MM.1S (cell line): ENCODE measurements at regions not wholly inside any gene's neighbourhood (a gene's known extent, or its start where the extent isn't known, plus 50 kb on each side); places are given as distances from the start of the nearest gene placed in this dataset.

Experiments used
- DNase-seq: peaks from one replicate; pipeline ENCODE4 v3.0.0-alpha.2; 2015
- H2AFZ ChIP-seq: fragments of 300-600 bp; sonication (generic); 2 replicates; pipeline ENCODE4 v1.6.0; 2016; ENCODE audit warnings: antibody characterized with exemption, low read length
- H3F3A ChIP-seq: fragments of 300-600 bp; sonication (generic); 2 replicates; pipeline ENCODE4 v1.6.1; 2016; ENCODE audit warnings: mild to moderate bottlenecking, antibody characterized with exemption, low read length, moderate library complexity, mixed read lengths; ENCODE audit not compliant: insufficient read depth
- H3K27ac ChIP-seq: fragments of 300-600 bp; sonication (generic); 2 replicates; pipeline ENCODE4 v1.5.1; 2016; ENCODE audit warnings: mild to moderate bottlenecking, low read length
- H3K27me3 ChIP-seq: fragments of 300-600 bp; sonication (generic); replicated peaks from 2 replicates; pipeline ENCODE4 v1.6.0; 2016; ENCODE audit warnings: low read length; ENCODE audit not compliant: insufficient read depth
- H3K36me3 ChIP-seq: fragments of 300-600 bp; sonication (generic); replicated peaks from 2 replicates; pipeline ENCODE4 v1.6.1; 2016; ENCODE audit warnings: mild to moderate bottlenecking, low read length, mixed read lengths; ENCODE audit not compliant: insufficient read depth
- H3K4me1 ChIP-seq: fragments of 300-600 bp; sonication (generic); 2 replicates; pipeline ENCODE4 v1.6.1; 2016; ENCODE audit warnings: low read length, mixed read lengths
- H3K4me2 ChIP-seq: fragments of 300-600 bp; sonication (generic); 2 replicates; pipeline ENCODE4 v1.6.0; 2016; ENCODE audit warnings: low read depth, low read length
- H3K4me3 ChIP-seq: fragments of 300-600 bp; sonication (generic); 2 replicates; pipeline ENCODE4 v1.5.1; 2016; ENCODE audit warnings: low read length, mixed read lengths
- H3K79me2 ChIP-seq: fragments of 300-600 bp; sonication (generic); 2 replicates; pipeline ENCODE4 v1.6.1; 2016; ENCODE audit warnings: mixed run types, low read length, mixed read lengths
- H3K9ac ChIP-seq: fragments of 300-600 bp; sonication (generic); 2 replicates; pipeline ENCODE4 v1.6.1; 2016; ENCODE audit warnings: low read length, mixed read lengths
- H3K9me2 ChIP-seq: fragments of 300-600 bp; sonication (generic); replicated peaks from 2 replicates; pipeline ENCODE4 v1.6.1; 2016; ENCODE audit warnings: mild to moderate bottlenecking, low read length, mixed read lengths; ENCODE audit not compliant: insufficient read depth
- H3K9me3 ChIP-seq: fragments of 300-600 bp; sonication (generic); replicated peaks from 2 replicates; pipeline ENCODE4 v1.6.1; 2016; ENCODE audit warnings: mild to moderate bottlenecking, low read length, mixed read lengths; ENCODE audit not compliant: insufficient read depth
- H4K20me1 ChIP-seq: fragments of 300-600 bp; sonication (generic); 2 replicates; pipeline ENCODE4 v1.6.1; 2016; ENCODE audit warnings: mild to moderate bottlenecking, low read length, moderate library complexity, mixed read lengths; ENCODE audit not compliant: insufficient read depth
- EZH2 ChIP-seq: fragments of 300-600 bp; sonication (generic); optimal IDR thresholded peaks from 2 replicates; pipeline ENCODE3; 2017; ENCODE audit warnings: low read depth, mild to moderate bottlenecking, antibody characterized with exemption, low read length, mixed read lengths
- EZH2phosphoT487 ChIP-seq: fragments of 300-600 bp; sonication (generic); IDR thresholded peaks from 2 replicates; pipeline ENCODE4 v1.6.1; 2018; ENCODE audit warnings: antibody characterized with exemption, low read length
- TF ChIP-seq, protein P1 (sequence below): fragments of 300-600 bp; sonication (generic); IDR thresholded peaks from 2 replicates; pipeline ENCODE4 v1.5.1; 2016; ENCODE audit warnings: antibody characterized with exemption, low read length, mixed read lengths

DNA sequence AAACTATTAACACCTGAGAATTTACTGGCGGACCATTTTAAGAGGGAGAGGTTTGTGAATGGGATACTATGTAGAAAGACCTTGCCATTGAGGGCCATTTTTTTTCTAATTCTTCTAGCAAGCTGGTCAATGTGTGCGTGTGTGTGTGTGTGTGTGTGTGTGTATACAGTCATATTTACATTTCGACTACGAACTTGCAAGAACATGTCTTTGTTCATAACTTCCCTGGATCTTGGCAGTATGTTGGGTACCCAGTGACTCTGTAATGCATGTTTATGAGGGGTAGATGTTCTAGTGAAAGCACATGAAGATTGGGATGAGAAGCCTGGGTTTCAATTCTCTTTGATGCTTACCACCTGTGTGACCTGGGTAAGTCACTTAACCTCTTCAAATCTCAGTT, 133.6 kb downstream of the UBE2E3 start:
- H3K27ac ChIP-seq: no peak overlapping the region
- no peak for DNase-seq
- H3K36me3 ChIP-seq: no peaks in the 10 kb centered on the region
- H3F3A ChIP-seq: no peaks in the 10 kb centered on the region
- H3K9me3 ChIP-seq: no peaks in the 10 kb centered on the region
- H3K9me2 ChIP-seq: no peaks in the 10 kb centered on the region
- H2AFZ ChIP-seq: no peak overlapping the region
- no peak for TF ChIP-seq EZH2phosphoT487
- TF ChIP-seq, protein P1, sequence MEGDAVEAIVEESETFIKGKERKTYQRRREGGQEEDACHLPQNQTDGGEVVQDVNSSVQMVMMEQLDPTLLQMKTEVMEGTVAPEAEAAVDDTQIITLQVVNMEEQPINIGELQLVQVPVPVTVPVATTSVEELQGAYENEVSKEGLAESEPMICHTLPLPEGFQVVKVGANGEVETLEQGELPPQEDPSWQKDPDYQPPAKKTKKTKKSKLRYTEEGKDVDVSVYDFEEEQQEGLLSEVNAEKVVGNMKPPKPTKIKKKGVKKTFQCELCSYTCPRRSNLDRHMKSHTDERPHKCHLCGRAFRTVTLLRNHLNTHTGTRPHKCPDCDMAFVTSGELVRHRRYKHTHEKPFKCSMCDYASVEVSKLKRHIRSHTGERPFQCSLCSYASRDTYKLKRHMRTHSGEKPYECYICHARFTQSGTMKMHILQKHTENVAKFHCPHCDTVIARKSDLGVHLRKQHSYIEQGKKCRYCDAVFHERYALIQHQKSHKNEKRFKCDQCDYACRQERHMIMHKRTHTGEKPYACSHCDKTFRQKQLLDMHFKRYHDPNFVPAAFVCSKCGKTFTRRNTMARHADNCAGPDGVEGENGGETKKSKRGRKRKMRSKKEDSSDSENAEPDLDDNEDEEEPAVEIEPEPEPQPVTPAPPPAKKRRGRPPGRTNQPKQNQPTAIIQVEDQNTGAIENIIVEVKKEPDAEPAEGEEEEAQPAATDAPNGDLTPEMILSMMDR: no peak
- TF ChIP-seq EZH2: no peak
- H4K20me1 ChIP-seq: no peaks in the 10 kb centered on the region
- H3K79me2 ChIP-seq: no peaks in the 10 kb centered on the region
- no peak overlapping the region for H3K4me2 ChIP-seq
- no peaks in the 10 kb centered on the region for H3K27me3 ChIP-seq
- H3K4me1 ChIP-seq: no peaks in the 10 kb centered on the region
- H3K4me3 ChIP-seq: no peak overlapping the region
- no peak overlapping the region for H3K9ac ChIP-seq

DNA sequence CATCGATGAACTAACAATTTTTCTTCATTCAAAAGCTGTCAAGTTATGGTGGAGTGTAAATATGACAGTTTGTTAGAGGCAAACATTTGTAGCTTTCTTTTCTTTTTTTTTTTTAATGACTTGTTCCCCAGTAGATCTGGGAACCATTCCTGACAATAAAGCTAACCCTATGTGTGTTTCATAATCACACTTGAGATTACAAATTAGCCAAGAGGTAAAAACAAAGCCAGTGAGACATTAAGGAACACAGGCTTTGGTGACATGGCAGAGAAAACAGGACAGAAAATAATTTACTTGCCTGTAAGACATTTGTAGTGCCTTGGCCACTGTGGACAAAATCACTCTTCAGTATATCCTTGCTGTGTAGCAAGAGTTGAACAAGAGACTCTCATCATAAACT, 135.9 kb downstream of the UBE2E3 start:
- TF ChIP-seq, protein P1: no peak
- Histone ChIP-seq H3K9me2 (no peaks in the 10 kb centered on the region), H3F3A (no peaks in the 10 kb centered on the region), H2AFZ (no peak overlapping the region), H3K27me3 (no peaks in the 10 kb centered on the region), H3K79me2 (no peaks in the 10 kb centered on the region), H3K4me2 (no peak overlapping the region), H3K36me3 (no peaks in the 10 kb centered on the region), H3K27ac (no peak overlapping the region), H3K4me1 (no peaks in the 10 kb centered on the region), H3K9ac (no peak overlapping the region), H4K20me1 (no peaks in the 10 kb centered on the region), H3K4me3 (no peak overlapping the region), H3K9me3 (no peaks in the 10 kb centered on the region)
- DNase-seq: no peak

DNA sequence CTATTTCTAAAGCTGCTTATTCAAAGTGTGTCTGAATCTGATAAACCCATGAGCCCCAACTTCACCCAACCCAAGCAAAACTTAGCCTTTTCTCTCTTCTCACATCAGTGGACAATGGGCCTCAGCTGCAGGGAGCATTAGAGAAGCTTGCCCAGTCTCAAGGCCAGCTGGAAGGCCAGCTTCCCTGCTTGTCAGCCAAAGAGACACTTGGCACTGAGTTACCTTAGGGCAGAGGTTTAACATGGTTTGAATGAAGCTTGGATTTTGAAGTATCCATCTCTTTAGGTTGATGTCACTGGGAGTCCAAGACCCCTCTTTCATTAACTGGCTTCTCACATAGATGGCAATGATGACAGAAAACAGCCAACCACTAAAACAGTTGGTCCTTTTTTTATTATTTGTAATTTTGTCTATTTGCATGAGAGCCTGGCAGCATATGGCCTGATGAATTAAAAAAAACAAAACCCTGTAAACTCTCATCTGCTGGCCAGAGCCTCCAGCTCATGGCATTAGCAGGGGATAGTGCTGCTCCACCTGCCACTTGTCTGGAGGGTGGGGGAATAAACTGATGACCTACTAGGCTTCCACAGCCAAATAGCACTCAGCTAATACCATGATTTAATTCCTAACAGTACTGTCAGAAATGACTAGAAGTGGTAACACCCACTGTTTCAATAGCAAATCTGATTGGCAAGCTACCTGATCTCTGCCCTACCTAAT, 137.0 kb downstream of the UBE2E3 start:
- TF ChIP-seq EZH2 (no peak), EZH2phosphoT487 (no peak)
- TF ChIP-seq, protein P1: no peak
- Histone ChIP-seq H3K4me2 (no peak overlapping the region), H3K27ac (no peak overlapping the region), H3K9ac (no peak overlapping the region), H3F3A (no peaks in the 10 kb centered on the region), H2AFZ (no peak overlapping the region), H3K4me1 (no peaks in the 10 kb centered on the region), H3K9me2 (no peaks in the 10 kb centered on the region), H3K79me2 (no peaks in the 10 kb centered on the region), H4K20me1 (no peaks in the 10 kb centered on the region), H3K27me3 (no peaks in the 10 kb centered on the region), H3K36me3 (no peaks in the 10 kb centered on the region), H3K9me3 (no peaks in the 10 kb centered on the region), H3K4me3 (no peak overlapping the region)
- no peak for DNase-seq
